ENCODE measurements at regions not wholly inside any gene's neighbourhood (a gene's known extent, or its start where the extent isn't known, plus 50 kb on each side); places are given as distances from the start of the nearest gene placed in this dataset.
A peak's percentile ranks its signal among the peaks of the same experiment; 100 is the strongest.

DNA sequence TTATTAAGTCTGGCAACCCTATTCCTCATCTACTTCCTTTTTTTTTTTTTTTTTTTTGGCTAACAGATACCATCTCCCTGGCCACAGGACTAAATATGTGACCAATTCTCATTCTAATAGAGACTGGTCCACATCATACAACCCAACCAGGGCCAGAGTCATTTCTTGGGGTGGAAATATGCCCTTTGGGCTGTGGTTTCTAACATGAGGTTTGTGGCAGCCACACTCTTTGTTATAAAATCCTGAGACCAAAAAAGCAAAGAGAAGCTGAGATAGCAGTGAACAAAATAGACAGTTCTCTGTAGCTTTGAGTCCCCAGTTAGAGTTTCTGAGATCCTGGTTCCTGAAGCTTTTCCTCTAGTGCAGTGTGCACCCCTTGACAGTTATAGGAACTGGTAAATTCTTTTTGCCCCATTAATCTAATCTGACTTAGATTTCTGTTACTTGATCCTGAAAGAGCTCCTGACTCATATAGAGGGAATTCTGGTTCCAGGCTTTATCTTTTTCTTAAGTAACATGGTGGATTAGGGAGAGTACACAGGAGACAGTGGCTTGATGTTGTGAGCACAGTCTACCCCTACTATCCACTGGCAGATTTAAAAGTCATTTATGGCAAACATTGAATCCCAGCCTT is 86.8 kb downstream of the MAIP1 start:
- no peaks in the 10 kb centered on the region for H3K27me3 ChIP-seq (ENCODE audit: low read depth)
- DNase-seq (ENCODE audit: low spot score in 2 of 2), result no peak
- no peaks in the 10 kb centered on the region for H3K9me3 ChIP-seq
- no peaks in the 10 kb centered on the region for H3K36me3 ChIP-seq (replicated peaks)
- no peaks in the 10 kb centered on the region for H3K4me1 ChIP-seq
- in situ Hi-C loops (cut with MboI; ENCODE audit: low sequenced_read_pairs), result no loop called here
- no peak overlapping the region for H3K4me3 ChIP-seq

DNA sequence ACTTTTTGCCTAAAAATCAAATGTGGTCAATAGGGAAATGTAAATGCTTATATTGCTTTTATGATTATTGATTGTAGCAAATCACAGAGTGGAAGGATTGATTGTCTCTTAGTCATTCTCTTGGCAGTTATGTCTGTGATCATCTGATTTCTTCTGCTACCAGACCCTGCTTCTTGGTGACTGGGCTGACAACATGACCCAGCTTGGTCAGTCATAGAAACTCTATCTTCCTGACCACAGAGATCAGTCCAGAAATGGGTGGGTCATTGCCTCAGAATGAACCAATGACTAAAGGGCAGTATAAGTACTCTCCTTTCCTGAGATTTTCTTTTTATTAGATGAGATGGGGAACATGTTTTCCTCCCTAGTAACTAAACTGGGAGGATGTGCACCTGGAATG is 87.6 kb downstream of the MAIP1 start:
- Histone ChIP-seq H3K27me3 (ENCODE audit: low read depth) (no peaks in the 10 kb centered on the region), H3K9me3 (no peaks in the 10 kb centered on the region), H3K4me3 (no peak overlapping the region), H3K4me1 (no peaks in the 10 kb centered on the region), H3K36me3 (replicated peaks) (no peaks in the 10 kb centered on the region)
- no peak for DNase-seq (ENCODE audit: low spot score in 2 of 2)
- in situ Hi-C loops (cut with MboI; ENCODE audit: low sequenced_read_pairs), result no loop called here

DNA sequence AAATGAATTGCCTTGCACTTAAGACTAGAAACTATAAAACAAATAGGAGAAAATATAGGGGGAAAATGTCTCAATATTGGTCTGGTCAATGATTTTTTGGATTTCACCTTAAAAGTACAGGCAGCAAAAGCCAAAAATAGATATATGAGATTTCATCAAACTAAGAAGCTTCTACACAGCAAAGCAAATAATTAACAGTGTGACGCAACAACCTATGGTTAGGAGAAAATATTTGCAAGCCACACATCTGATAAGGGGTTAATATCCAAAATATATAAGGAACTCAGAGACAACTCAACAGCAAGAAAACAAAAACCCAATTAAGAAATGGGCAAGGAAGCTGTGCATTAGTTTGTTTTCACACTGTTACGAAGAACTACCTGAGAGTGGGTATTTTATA is 89.1 kb downstream of the MAIP1 start:
- no peak overlapping the region for H3K4me3 ChIP-seq
- in situ Hi-C loops (cut with MboI; ENCODE audit: low sequenced_read_pairs), result no loop called here
- H3K36me3 ChIP-seq (replicated peaks), result no peaks in the 10 kb centered on the region
- no peaks in the 10 kb centered on the region for H3K9me3 ChIP-seq
- peaks cover under 1% of the 10 kb centered on the region; the same call in 1 of the 2 replicates for H3K27me3 ChIP-seq (ENCODE audit: low read depth)
- no peak for DNase-seq (ENCODE audit: low spot score in 2 of 2)
- H3K4me1 ChIP-seq, result no peaks in the 10 kb centered on the region

DNA sequence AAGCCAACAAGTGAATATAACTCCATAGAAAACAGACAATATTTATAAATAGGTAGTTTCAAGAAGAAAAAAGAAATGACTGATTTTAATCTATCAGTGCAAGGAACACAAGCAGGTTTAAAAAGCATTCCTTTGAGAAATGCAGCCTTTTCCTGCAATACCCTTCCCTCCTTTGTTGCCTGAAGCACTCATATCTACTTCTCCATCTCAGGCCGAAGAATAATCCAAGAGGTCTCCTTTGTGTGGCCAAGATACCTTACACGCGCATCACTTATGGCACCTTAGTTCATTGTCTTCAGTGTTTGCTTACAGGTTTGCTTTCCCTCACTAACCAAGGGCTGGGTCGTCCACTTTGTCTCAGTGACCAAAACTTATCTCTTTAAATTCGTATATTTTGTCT is 93.0 kb downstream of the MAIP1 start:
- no peaks in the 10 kb centered on the region for H3K4me1 ChIP-seq
- DNase-seq (ENCODE audit: low spot score in 2 of 2), result no peak
- peaks cover 10% of the 10 kb centered on the region for H3K27me3 ChIP-seq (ENCODE audit: low read depth)
- in situ Hi-C loops (cut with MboI; ENCODE audit: low sequenced_read_pairs), result no loop called here
- H3K9me3 ChIP-seq, result no peaks in the 10 kb centered on the region
- H3K36me3 ChIP-seq (replicated peaks), result no peaks in the 10 kb centered on the region
- no peak overlapping the region for H3K4me3 ChIP-seq

DNA sequence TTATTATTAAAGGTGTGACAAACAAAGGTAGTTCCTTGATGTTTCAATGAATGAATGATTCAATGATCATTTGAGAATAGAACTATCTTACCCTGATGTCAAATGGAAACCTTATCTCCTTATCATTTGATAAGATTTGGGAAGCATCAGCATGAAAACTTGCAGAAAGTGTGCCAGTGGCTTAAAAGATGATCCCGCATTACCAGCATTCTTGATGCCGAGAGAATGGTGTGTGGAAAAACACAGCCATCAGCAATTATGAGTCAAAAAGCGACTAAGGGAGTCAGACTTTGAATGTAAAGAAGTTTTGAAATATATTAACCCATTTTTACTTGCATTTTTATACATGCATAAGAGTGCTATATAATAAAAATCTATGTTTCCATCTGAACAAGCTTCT is 93.7 kb downstream of the MAIP1 start:
- no peak for DNase-seq (ENCODE audit: low spot score in 2 of 2)
- Histone ChIP-seq H3K36me3 (replicated peaks) (no peaks in the 10 kb centered on the region), H3K4me1 (no peaks in the 10 kb centered on the region), H3K9me3 (no peaks in the 10 kb centered on the region), H3K4me3 (no peak overlapping the region), H3K27me3 (ENCODE audit: low read depth) (peaks cover 11% of the 10 kb centered on the region)
- in situ Hi-C loops (cut with MboI; ENCODE audit: low sequenced_read_pairs), result no loop called here

DNA sequence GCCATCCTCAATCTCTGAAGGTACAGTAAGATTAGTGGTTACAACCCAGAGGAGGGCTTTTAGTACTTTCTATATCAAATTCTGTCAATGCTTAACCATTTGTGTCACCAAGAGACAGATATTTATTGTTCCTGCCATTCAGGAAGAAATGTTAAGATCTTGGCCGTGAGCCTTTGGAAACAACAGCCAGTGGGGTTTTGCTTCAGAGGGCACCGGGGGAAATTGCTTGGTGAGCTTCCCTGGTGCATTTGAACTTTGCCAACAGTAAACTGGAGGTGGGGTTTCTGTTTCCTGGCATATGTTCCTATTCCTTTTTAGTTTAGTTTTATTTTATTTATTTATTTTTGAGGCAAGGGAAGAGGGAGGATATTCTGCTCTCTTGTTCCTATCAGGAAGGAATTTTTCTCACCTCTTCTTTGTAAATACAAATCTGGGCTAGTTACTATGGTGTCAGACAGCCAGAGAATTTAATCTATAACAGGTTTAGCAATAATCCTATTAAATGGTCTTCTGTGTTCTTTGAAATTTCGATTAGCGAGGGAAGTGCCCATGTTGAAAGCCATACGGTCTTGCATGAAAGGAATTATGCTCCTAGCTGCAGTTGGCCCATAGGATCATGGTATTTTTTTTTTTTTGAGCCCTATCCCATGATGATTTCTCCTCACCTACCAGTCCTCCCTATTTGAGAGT is 95.7 kb downstream of the MAIP1 start:
- H3K4me3 ChIP-seq, result no peak overlapping the region
- in situ Hi-C loops (cut with MboI; ENCODE audit: low sequenced_read_pairs), result no loop called here
- H3K9me3 ChIP-seq, result no peaks in the 10 kb centered on the region
- H3K4me1 ChIP-seq, result no peaks in the 10 kb centered on the region
- H3K27me3 ChIP-seq (ENCODE audit: low read depth), result peaks cover 11% of the 10 kb centered on the region
- H3K36me3 ChIP-seq (replicated peaks), result no peaks in the 10 kb centered on the region
- no peak for DNase-seq (ENCODE audit: low spot score in 2 of 2)

DNA sequence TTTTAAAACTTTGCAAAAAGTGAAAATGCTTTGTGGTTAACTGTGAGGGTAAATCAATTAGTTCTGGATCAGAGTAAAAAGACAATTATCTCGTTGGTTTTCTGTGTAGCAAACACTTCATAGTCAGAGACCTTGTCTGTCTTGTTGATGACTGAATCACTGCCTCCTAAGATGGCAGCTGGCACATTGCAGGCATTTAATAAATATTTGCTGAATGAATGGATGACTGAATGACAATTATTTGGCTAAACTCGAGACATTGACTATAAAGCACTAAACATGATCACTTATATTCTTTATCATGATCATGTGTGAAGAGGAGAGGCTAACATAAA is 96.2 kb downstream of the MAIP1 start:
- Histone ChIP-seq H3K4me1 (no peaks in the 10 kb centered on the region), H3K36me3 (replicated peaks) (no peaks in the 10 kb centered on the region), H3K4me3 (no peak overlapping the region), H3K27me3 (ENCODE audit: low read depth) (peaks cover 11% of the 10 kb centered on the region), H3K9me3 (no peaks in the 10 kb centered on the region)
- DNase-seq (ENCODE audit: low spot score in 2 of 2), result no peak
- in situ Hi-C loops (cut with MboI; ENCODE audit: low sequenced_read_pairs), result no loop called here

DNA sequence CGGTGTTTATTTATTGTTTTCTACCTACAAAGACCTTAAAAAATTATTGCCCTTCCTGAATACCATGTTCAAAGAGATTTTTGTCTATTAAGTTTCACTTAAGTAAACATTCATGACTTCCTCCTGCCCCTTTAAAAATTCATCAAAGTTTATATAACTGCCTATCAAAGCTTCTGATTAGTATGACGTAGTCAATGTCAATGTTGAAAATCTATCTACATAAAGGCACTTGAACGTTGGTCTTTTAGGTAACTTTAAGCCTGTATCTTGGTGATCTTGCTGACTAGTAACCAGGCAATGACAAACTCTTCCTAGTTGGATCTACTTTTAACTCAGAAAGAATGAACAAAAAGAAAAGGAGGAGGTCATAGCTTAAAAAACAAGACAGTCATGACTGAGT is 97.2 kb downstream of the MAIP1 start:
- Histone ChIP-seq H3K4me1 (no peaks in the 10 kb centered on the region), H3K36me3 (replicated peaks) (no peaks in the 10 kb centered on the region), H3K4me3 (no peak overlapping the region), H3K9me3 (no peaks in the 10 kb centered on the region), H3K27me3 (ENCODE audit: low read depth) (peaks cover 11% of the 10 kb centered on the region)
- in situ Hi-C loops (cut with MboI; ENCODE audit: low sequenced_read_pairs), result no loop called here
- DNase-seq (ENCODE audit: low spot score in 2 of 2), result no peak

DNA sequence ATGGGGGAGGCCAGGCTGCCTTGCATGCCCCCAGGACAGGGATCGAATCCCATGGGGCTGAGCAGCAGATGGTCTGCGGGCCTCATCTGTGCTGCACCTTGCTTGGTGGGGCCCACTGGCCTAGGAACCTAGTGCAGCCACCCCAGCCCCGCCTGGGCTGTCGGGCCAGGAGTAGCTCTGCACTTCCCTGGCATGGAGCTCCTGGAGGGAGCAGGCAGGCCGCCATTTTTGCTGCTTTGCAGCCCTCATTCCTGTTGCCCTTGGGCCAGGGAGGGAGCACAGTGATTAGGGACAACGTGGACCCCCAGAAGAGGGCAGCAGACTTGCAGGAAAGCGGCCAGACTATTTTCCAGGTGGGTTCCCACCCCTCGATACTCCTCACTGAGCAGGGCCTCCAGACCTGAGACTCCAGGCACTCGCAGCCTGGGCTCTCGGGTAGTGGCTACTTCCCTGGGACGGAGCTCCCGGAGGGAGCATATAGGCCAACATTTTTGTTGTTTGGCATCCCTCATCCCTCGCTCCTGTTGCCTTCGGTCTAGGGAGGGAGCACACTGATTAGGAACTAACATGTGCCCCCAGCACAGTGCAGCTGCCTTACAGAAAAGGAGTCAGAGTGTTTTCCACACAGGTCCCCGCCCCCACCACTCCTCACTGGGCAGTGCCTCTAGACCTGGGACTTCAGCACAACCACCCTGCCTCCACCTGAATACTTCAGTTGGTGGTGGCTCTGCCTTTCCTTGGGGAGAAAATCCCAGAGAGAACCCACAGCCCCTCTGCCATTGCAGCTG is 99.5 kb downstream of the MAIP1 start:
- Histone ChIP-seq H3K36me3 (replicated peaks) (no peaks in the 10 kb centered on the region), H3K4me3 (no peak overlapping the region), H3K4me1 (no peaks in the 10 kb centered on the region), H3K27me3 (ENCODE audit: low read depth) (peaks cover 13% of the 10 kb centered on the region), H3K9me3 (no peaks in the 10 kb centered on the region)
- DNase-seq (ENCODE audit: low spot score in 2 of 2), result peak in 1 of 2 experiments; percentile 30
- in situ Hi-C loops (cut with MboI; ENCODE audit: low sequenced_read_pairs), result no loop called here

DNA sequence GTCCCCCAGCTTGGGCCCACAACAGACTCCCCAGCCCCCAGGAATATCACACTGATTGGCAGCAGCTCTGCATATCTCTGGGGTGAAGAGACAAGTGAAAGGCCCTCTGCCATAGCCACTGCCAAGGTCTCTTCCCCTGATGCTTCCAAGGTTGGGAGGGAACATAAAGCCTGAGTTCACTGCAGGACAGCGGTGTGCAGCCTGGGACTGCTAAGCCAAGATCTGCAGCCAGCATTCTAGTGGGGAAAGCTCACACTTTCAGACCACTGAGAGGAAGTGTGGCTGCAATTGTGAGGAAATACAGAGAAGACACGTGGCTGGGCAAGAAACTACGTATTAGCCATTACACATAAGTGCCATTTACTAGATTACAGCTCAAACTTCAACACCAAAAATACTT is 100.7 kb downstream of the MAIP1 start:
- H3K36me3 ChIP-seq (replicated peaks), result no peaks in the 10 kb centered on the region
- no peaks in the 10 kb centered on the region for H3K4me1 ChIP-seq
- no peak for DNase-seq (ENCODE audit: low spot score in 2 of 2)
- in situ Hi-C loops (cut with MboI; ENCODE audit: low sequenced_read_pairs), result no loop called here
- H3K27me3 ChIP-seq (ENCODE audit: low read depth), result peaks cover 13% of the 10 kb centered on the region
- no peak overlapping the region for H3K4me3 ChIP-seq
- no peaks in the 10 kb centered on the region for H3K9me3 ChIP-seq

DNA sequence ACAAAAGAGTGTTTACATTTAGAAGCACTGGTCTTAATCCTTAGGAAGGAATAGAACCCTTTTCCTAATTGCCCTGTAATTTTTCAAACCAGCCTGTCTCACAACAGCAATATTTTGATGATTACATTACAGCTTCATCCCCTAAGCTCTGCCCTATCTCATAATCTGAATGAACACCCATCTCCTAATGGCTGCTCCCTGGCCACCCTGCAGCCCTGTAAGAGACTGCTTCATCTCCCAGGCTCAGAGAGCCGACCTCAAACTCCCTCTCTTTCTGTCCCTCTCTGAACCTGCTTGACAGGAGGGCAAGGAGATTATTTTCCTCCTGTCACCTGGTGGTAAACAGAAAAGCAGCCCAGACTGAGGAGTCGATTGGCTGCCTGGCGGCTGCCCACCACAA is 107.8 kb downstream of the MAIP1 start:
- Histone ChIP-seq H3K9me3 (no peaks in the 10 kb centered on the region), H3K4me1 (no peaks in the 10 kb centered on the region), H3K27me3 (ENCODE audit: low read depth) (no peaks in the 10 kb centered on the region), H3K36me3 (replicated peaks) (no peaks in the 10 kb centered on the region), H3K4me3 (no peak overlapping the region)
- in situ Hi-C loops (cut with MboI; ENCODE audit: low sequenced_read_pairs), result no loop called here
- DNase-seq (ENCODE audit: low spot score in 2 of 2), result no peak

DNA sequence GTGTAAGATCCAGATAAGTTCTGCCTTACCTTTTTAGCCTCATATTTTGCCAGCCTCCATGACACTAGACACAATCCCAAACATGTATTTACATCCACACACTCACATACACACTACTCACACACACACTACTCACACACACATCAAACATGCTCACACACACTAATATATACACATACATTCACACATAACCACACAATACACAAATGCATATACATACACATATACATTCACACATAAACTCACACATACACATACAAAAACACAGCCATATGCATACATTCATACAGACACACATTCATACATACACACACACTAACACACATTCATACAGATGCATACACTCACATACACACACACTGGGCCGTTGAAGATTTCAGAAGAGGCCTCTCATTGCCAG is 109.5 kb downstream of the MAIP1 start:
- H3K36me3 ChIP-seq (replicated peaks), result no peaks in the 10 kb centered on the region
- no peaks in the 10 kb centered on the region for H3K9me3 ChIP-seq
- H3K27me3 ChIP-seq (ENCODE audit: low read depth), result no peaks in the 10 kb centered on the region
- in situ Hi-C loops (cut with MboI; ENCODE audit: low sequenced_read_pairs), result no loop called here
- no peak for DNase-seq (ENCODE audit: low spot score in 2 of 2)
- no peaks in the 10 kb centered on the region for H3K4me1 ChIP-seq
- H3K4me3 ChIP-seq, result no peak overlapping the region

DNA sequence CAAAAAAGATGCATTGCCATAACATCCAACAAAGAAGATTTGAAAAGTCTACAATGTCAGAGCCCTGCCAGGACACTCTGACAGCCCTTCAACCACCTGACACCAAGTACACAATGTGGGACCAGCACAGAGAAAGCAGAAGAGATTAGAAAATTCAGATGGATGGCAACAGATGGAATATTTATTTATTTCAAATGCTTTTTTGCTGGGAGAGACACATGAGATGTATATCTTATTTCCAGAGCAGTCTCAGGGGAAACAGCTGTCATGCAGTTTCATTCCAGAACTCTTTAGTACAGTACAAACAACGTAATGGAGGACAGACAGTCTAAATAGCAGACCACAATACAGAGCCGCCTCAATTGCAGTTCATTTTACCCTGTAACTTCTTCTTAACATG is 110.1 kb downstream of the MAIP1 start:
- DNase-seq (ENCODE audit: low spot score in 2 of 2), result no peak
- Histone ChIP-seq H3K4me3 (no peak overlapping the region), H3K9me3 (no peaks in the 10 kb centered on the region), H3K36me3 (replicated peaks) (no peaks in the 10 kb centered on the region), H3K4me1 (no peaks in the 10 kb centered on the region), H3K27me3 (ENCODE audit: low read depth) (no peaks in the 10 kb centered on the region)
- in situ Hi-C loops (cut with MboI; ENCODE audit: low sequenced_read_pairs), result no loop called here

DNA sequence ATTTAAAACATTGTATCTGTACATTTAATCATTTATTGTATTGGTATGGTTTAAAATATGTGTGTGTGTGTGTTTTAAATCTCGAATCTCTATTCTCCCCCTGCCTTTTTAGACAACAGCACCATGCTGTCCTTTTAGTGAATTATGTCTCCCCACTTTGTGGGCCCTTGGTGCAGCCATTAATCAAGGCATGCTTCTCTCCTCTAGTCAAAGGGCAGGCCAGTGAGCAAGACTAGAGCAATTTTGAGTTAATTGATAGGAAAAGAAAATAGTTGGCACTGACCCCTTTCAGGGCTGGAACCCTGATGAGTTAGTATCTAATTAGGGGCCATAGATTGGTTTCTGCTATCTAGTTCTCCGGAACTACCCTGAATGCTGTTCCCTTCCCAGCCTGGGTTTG is 111.0 kb downstream of the MAIP1 start:
- Histone ChIP-seq H3K36me3 (replicated peaks) (no peaks in the 10 kb centered on the region), H3K4me1 (no peaks in the 10 kb centered on the region), H3K4me3 (no peak overlapping the region), H3K9me3 (no peaks in the 10 kb centered on the region), H3K27me3 (ENCODE audit: low read depth) (no peaks in the 10 kb centered on the region)
- no peak for DNase-seq (ENCODE audit: low spot score in 2 of 2)
- in situ Hi-C loops (cut with MboI; ENCODE audit: low sequenced_read_pairs), result no loop called here

All from HAP-1 (cell line).